ENCODE measurements at regions not wholly inside any gene's neighbourhood (a gene's known extent, or its start where the extent isn't known, plus 50 kb on each side); places are given as distances from the start of the nearest gene placed in this dataset.
"Not testable (repeated sequence)": the region's sequence is repeated elsewhere in the genome, so short reads cannot be mapped to it uniquely, and the experiment has no call there.

DNA sequence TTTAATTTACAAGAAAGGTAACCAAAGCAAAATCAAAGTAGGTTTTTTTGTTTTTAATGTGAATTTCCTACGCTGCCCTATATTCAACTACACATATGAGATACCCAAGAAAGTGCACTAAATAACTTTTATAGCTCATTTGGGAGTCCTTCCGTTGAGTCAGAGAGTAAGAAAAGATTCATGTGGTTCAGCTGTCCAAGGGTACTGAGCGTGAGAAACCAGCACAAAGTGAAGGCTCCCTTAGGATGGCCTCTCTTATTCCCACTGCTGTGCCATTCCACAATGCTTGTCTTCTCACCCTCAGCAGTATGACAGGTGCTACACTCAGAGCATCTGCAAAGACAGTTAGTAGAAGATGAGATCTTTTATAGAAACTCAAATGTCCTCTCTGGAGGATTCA is 85.8 kb upstream of the POMZP3 start:
- DNase-seq = not testable (repeated sequence)

GRCh38 chr7:76711648-76712047 is 84.6 kb upstream of the POMZP3 start:
- peak; percentile 1 for DNase-seq

GRCh38 chr7:76709703-76710102 is 82.6 kb upstream of the POMZP3 start:
- not testable (repeated sequence) for DNase-seq

GRCh38 chr7:76708446-76708845 is 81.4 kb upstream of the POMZP3 start:
- not testable (repeated sequence) for DNase-seq

- not testable (repeated sequence) for DNase-seq
Observed at GRCh38 chr7:76703815-76704214, 76.7 kb upstream of the POMZP3 start.

DNA sequence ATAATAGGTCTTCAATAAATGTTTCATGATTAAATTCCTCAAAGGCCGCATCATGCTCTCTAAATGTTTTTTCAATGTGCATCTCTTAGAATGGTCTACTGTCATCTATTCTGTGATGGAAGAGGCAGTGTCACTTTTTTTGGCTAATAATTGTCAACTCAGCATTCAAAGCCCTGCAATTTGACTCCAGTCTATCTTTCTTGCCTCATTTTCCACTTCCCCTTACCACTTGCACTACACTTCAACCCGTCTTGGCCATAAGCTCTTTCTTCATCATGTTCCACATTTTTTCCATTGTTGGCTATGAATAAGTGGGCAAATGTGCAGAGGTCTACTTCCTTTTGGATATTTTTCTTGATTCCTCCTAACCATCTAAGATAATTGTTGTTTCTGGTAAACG is 59.2 kb upstream of the POMZP3 start:
- DNase-seq = not testable (repeated sequence)

- not testable (repeated sequence) for DNase-seq
Observed at GRCh38 chr7:76684737-76685136, 57.7 kb upstream of the POMZP3 start.

DNA sequence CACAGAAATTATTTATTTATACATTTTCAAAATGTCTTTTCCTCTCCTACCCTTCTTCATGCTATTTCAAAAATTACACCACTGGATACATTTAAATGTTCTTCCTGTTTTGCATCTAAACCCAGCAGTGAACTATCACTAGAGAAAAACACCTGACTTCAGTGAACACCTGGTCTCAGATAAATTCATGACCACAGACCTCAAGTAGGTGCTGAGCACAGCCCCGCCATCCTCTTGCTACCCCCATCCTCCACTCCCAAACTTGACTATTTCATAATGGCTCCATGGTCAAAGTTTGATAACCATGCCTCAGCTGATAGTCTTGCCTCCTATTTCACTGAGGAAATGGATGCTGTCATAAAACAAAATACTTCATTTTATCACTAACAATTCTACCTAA is 56.6 kb upstream of the POMZP3 start:
- DNase-seq = not testable (repeated sequence)

- peak; percentile 76 for DNase-seq
Observed at GRCh38 chr7:76681810-76682209, 54.7 kb upstream of the POMZP3 start.

- DNase-seq = peak; percentile 31
Observed at GRCh38 chr7:76679174-76679573, 52.1 kb upstream of the POMZP3 start.

DNA sequence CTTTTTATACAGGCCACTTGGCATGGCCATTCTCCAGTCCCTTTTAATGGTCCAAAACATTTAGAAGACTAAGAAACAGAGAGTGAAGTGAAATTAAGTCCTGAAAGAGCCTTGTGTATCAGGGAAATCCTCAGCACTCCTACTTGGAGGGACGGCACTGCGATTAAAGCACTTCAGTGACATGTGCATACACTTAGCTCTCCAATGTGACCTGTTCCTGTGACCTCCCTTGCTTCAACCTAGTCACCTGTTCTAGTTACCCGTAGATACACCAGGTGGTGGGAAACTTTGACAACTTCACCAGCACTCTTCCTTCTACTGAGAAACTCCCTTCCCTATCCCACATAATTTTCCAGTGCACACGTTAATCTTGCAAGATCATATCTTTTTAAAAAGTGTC is 51.4 kb upstream of the POMZP3 start:
- DNase-seq = not testable (repeated sequence)

DNA sequence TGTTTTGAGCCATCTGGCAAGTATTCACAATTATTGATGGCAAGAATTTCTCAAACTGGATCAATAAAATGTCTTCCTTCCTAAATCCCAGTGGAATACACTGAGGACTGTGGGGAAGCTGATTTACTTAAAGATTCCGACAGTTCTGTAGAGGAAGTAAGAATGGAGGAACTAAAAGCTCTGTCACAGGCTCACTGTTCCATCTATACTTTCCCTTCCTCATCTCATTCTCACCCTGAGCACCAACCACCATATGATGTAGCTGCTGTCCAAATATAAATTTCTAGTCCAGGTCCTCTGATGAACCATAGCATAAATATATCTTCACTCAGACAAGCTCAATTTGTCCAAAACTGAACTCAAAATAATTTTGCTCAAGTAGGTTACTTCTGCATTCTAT is 49.8 kb upstream of the POMZP3 start:
- DNase-seq = not testable (repeated sequence)
